ENCODE measurements at regions not wholly inside any gene's neighbourhood (a gene's known extent, or its start where the extent isn't known, plus 50 kb on each side); places are given as distances from the start of the nearest gene placed in this dataset.

DNA sequence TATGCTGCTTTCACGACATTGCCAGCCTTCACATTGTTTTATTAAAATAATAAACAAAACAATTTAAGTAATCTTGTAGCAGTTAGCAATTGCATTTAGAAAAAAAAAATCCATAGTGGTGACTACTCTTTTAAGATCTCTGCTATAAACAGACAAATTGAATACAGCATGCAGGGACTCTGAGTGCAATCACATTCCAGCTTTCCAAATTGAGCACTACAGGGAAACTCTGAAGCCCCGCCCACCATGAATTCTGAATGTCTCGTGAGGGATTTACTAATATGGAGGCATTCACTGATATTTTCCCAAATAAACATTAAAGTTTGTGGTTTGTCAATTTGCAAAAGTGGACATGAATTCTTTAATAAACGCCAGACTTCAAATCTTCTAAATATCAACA is 698.8 kb downstream of the LIG4 start:
- no peak for DNase-seq (ENCODE audit: low read depth in 2 of 2, low spot score in 1 of 2)

DNA sequence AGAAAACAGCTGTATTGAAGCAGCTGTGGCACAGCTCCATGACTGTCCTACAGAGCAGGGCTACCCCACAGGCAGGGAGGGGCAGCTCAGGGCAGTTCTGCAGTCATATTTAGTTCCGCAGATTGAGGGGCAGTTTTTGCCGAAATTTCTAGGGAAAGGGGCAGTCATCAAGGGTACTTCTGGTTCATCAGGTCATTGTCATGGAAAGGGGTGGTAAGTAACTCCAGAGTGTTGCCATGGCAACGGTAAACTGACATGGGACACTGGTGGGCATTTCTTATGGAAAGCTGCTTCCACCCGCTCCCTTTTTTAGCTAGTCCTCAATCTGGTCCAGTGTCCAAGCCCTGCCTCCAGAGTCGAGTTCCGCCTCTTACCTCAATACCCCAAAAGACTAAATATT is 702.8 kb downstream of the LIG4 start:
- no peak for DNase-seq (ENCODE audit: low read depth in 2 of 2, low spot score in 1 of 2)

DNA sequence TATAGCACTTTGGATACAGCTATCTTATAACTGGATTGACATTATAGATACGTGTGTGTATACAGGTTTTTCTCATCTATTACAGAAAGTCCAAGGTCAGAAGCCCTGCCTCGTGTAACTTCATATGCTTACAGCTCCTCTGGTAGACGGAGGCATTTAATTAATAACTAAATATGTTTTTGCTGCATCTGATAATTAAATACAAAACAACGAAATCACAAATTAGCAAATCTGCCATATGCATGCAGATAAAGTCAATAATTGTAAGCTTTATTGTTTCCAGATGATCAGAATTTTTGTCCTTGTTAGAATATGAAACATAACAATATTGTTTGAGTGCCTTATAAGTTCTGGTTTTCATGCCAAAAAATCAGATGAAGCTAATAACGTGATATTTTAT is 717.7 kb downstream of the LIG4 start:
- DNase-seq (ENCODE audit: low read depth in 2 of 2, low spot score in 1 of 2): no peak

DNA sequence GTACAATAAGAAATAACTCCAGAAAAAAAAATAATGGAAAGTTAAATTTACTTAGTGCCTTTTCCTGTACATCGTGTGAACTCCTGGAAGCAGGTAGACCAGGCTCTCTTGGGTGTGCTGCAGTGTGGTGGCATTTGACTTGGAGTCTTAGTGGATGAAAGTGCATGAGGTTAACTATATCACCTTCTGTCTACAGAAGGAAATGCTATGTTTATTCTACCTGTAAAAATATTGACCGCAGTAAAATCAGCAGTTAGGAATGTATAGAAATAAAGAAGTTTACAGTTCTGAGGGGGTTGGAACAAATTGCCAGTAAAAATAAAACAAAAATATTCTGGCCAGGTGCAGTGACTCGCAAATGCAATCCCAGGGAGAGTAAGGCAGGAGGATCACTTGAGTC is 722.1 kb downstream of the LIG4 start:
- no peak for DNase-seq (ENCODE audit: low read depth in 2 of 2, low spot score in 1 of 2)

DNA sequence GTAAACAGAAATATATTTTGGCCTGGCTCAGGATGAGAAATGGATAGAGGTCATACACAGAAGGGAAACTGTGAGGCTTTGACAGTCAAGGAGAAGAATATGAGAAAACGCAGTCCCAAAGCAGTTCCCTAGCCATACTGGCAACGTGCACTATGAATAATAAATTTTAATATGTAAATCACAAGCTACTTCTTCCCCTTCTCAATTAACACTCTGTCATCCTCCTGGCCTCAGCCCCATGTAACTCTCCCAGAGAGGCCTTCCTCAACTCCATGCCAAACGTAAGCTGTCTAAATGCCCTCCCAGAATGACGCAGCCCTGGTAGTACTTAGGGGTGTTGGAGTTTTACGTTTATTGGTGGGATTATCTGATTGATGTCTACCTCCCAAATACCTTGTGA is 732.6 kb downstream of the LIG4 start:
- DNase-seq (ENCODE audit: low read depth in 2 of 2, low spot score in 1 of 2): no peak

DNA sequence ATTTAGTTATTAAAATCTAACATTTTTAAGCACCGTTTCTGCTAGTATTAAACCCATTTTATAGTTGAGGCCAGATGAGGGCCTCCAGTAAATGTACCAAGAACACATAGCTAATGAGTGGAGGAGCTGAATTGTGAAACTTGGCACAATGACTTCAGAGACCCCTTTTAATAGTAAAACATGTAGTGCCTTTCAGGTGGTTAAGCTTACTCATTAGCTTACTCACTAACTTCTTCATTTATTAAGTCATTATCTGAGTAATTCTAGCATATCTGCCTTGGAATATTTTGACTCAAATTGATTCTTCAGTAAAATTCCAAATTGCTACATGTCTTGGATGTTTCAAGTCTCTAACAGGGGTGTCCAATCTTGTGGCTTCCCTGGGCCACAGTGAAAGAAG is 735.2 kb downstream of the LIG4 start:
- DNase-seq (ENCODE audit: low read depth in 2 of 2, low spot score in 1 of 2): no peak

DNA sequence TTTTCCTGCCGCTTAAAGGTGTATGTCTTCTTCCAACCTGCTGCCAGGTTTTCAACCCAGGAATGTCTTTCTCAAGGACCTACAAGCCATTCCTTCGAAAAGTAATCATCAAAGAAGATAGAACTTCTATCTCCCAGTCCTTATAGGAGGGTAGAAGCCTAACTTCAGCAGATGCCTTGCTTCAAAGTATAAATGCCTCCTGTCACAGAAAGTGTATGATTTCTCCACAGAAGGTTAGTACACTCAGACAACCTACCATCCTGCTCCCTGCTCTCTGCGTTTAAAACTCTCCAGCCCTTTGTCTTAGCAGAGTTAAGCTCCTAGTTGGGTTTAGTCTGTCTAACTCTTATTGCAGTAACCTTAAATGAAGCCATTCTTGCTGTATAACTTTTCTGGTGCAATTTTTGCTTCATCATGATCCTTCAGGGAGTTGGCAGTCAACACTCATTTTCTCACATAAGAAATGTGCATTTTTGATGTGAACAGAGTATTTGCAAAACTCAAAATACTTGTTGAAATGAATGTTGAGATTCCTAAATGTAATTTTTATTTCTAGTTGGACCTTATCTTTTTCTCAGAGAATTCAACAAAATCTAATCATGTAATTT is 737.5 kb downstream of the LIG4 start:
- no peak for DNase-seq (ENCODE audit: low read depth in 2 of 2, low spot score in 1 of 2)

DNA sequence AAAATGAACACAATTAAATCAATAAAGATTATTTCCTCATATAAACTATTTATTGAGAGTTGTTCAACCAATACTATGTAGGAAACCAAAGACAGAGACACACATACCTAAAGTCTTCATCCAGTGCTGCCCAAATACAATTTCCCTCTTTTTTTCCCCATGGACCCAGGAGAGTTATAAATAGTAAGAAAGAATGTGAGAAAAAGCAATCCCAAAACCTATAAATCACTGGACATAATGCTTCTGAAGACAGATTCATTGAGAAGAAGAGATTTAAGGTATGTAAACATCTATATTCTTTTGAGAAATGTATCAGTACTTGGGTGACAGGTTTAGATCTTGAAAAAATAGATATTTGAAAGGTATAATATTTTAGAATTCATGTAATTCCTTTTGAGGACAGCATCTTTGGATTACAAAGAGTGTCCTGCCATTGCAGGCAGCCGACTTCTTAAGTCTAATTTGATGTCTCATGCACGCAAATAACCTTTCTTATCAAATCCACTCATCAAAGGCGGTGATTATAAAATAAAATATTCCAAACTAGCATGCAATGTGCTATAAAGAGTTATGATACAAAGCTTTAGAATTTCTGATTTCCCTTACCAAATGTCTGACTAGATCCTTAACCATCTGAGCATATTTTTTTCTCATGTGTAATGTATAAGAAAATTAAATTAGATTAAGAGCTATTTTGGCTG is 739.4 kb downstream of the LIG4 start:
- no peak for DNase-seq (ENCODE audit: low read depth in 2 of 2, low spot score in 1 of 2)

DNA sequence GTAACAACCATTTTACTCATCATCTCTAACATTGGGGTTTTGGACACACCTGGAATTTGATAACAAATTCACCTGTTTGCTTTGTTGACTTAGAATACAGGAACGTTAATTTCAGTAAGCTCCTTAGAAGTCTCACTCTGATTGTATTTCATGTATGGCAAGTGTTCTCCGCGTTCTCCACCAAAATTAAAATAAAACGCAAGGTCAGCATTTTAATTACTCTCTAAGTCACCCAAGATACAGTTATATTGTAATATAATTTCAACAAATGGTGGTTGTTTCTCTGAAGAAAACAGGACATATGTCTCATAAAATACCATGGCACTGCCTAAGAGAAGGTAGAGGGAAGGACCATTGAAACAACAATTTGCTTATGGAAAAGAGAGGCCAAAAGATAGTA is 742.1 kb downstream of the LIG4 start:
- DNase-seq (ENCODE audit: low read depth in 2 of 2, low spot score in 1 of 2): no peak

DNA sequence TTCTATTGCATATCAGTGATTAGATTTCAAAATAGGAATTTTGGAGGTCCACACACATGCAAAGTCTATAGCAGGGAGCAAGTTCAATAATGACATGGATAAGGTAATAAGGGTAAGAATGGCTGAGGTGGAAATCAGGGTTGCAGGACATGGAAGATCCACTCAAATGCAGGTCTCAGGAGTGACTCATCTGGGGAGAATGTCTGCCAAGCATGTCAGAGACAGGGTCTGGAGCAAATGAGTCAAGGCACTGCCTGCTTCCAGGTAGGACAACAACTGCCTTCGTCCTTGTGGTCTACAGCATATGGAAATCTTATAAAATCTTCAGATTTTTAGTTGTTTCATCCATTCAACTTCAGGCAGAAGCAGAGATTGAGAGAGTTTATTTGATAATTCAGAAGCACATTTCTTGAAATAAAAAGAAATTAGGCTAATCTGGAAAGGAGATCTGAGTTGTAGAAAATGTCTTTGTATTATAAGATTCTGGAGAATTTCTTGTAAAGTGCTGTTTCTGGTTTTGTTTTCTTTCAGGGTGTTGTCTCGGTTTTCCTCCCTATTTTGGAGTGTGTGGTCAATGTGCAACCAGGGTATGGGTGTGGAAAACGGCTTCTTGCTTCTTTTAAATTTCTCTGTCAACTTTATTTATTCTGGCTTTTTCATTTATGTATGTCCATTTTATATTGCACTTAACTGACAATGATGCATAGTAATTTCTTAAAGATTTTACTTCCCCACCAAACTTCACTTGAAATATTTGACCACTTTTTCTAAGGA is 748.8 kb downstream of the LIG4 start:
- no peak for DNase-seq (ENCODE audit: low read depth in 2 of 2, low spot score in 1 of 2)

DNA sequence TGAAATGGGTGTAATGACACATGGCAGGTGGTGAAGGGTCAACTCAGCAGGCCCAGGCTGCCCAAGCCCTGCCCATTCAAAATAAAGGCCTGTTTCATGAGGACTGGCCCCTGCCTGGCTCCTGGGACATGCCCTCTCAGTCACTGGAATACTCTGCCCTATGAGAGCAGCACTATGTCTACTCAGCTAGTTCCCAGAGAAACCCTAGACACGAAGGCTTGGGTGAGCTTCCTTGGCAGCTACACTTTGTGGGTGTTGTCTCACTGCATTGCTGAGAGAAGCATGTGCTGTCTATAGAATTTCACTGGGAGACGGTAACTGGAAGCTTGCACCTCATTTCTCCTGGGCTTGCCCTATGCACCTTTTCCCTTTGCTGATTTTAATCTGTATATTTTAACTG is 752.8 kb downstream of the LIG4 start:
- no peak for DNase-seq (ENCODE audit: low read depth in 2 of 2, low spot score in 1 of 2)

DNA sequence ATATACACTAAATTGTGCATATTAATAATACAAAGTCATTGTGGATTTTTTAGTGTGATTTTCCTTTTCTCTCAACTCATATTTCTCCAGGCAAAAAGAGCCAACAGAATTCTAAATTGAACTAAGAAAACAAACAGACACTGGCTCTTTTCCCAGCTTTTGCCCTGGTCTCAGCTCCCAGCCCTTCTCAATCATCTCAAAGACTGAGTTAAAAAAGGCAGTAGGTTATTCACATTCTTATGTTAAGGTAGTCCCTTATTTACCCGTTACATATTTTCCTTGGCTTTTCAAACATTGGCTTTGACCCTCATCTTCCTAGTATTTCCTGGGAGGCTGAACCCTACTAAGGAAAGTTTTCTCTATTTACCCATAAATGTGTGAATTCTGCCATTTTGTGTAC is 753.6 kb downstream of the LIG4 start:
- DNase-seq (ENCODE audit: low read depth in 2 of 2, low spot score in 1 of 2): no peak

DNA sequence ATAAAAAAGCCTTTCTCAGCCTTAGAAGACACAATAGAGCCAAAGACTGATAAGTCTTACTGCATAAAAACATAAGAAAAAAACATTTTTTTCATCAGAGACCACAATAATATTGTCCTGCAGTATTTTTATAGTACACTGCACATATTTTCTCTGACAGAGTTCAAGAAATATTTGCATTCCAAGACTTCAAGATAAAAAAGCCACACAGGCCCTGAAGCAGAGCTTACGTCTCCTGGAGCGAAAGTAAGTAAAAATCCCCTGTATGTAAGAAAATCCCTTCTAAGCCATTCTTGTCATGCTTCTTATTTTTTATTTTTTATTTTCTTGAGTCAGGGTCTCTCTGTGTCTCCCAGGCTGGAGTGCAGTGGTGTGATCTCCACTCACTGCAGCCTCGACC is 755.9 kb downstream of the LIG4 start:
- DNase-seq (ENCODE audit: low read depth in 2 of 2, low spot score in 1 of 2): no peak

DNA sequence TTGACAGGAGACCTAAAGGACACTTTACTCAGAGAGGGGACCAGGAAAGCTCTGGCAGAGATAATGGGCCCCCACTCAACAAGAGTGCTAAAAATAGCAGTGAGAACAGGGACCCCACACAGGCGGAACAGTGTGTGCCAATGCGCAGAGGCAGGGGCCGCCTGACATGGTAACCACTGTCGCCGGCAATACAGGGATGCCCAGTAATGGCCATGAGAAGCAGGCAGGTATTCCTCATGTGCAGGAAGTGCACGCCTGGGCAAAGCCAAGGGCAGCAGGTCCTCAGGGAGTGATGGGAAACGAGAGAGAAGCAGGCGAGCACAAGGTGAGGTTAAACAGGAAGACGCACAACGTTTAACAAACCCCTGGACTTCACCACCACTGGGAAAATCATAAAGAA is 757.1 kb downstream of the LIG4 start:
- DNase-seq (ENCODE audit: low read depth in 2 of 2, low spot score in 1 of 2): no peak

DNA sequence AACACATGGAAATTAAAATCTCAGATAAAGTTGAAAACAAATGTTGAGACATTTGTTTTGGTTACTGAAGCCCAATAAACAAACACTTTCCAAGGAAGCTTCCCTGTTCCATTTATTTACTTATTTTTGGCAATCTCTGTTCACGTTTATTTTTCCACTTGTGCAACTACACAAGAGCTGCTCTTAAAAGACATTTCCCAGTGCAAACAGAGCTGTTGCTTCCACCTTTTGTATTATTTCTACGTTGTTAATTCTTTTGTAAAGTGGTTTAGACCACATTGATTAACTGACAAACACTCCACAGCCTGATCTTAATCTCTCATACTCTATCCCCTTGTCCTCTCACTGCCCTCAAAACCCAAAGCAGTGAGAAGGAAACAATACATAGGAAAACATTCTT is 757.6 kb downstream of the LIG4 start:
- no peak for DNase-seq (ENCODE audit: low read depth in 2 of 2, low spot score in 1 of 2)

DNA sequence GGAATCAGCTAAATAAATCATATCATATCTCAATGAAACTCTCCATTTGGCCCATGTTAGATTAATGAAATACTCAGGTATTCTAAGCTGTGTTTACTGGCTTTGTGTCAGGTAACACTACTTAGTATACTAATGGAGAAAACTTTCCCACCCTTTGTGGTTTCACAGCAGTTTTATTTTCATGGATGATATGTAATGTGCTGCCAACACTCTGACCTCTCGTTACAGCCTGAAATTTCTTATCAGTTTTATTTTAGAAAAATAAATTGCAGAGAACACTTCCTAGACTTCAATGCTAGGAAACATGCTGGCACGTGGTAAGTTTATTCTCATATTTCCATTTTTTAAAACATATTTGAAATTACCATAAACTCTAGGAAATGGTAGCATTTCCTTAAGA is 758.9 kb downstream of the LIG4 start:
- DNase-seq (ENCODE audit: low read depth in 2 of 2, low spot score in 1 of 2): no peak

DNA sequence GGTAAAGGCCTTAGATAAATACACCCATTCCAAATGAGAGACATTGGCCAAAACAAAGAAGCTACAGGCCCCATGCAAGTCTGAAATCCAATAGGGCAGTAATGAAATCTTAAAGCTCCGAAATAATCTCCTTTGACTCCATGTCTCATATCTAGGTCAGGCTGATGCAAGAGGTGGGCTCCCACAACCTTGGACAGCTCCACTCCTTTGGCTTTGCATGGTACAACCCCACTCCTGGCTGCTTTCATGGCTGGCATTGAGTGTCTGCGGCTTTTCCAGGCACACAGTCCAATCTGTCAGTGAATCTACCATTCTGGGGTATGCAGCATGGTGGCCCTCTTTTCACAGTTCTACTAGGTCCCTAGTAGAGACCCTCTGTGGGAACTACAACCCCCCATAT is 762.5 kb downstream of the LIG4 start:
- no peak for DNase-seq (ENCODE audit: low read depth in 2 of 2, low spot score in 1 of 2)

DNA sequence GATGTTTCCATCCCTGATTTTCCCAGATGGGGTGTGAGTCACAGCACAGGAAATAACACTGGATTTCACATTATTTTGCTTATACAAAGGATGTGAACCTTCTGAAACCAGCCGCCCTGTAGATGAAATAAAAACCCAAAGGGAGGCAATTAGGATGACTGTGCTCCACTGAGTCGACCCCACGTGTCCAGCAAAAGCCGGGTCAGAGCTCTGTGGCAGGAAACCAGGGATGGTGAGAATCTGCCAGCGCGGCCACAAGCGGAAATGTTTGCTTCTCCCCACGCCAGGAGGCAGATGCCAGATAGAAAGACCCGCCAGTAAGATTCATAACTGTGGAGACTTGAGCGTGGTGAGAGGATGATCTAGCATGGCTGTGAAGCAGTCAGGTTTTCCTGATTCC is 764.4 kb downstream of the LIG4 start:
- no peak for DNase-seq (ENCODE audit: low read depth in 2 of 2, low spot score in 1 of 2)

DNA sequence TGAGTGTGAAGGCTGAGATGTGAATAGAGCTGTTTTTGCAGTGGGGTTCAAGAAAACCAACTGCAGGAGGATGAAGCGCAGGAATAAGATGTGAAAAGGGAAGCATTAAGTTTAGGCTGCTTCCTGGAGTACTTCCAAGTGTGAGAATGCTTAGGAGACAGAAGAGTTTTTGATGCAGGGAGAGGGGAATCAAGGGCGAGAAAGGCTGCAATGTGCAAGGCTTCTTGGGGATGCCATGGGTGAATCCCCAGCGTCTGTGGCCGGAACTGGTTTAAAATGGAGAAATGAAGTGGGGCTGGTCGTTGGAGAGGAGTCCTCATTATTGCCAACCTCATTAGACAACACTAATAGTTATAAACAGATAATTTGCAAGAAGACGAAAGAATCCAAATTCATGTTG is 764.9 kb downstream of the LIG4 start:
- no peak for DNase-seq (ENCODE audit: low read depth in 2 of 2, low spot score in 1 of 2)

DNA sequence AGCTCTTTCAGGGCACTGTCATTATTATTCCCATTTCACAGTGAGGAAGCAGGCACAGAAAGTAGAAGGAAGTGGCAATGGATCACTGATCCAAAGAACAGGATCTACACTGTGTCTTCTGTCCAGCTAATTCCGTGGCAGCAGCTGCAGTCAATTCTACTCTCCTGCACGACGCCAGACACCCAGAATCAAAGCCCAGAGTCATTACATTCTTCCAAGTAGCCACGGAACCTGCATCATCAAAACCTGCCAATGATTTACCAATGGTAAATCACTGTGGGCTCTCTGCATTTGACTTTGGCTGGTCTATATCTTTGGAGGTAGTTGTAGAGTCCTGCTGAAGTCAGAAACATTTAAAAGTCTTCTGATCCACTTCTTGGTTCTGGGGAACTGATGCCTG is 767.7 kb downstream of the LIG4 start:
- DNase-seq (ENCODE audit: low read depth in 2 of 2, low spot score in 1 of 2): no peak

DNA sequence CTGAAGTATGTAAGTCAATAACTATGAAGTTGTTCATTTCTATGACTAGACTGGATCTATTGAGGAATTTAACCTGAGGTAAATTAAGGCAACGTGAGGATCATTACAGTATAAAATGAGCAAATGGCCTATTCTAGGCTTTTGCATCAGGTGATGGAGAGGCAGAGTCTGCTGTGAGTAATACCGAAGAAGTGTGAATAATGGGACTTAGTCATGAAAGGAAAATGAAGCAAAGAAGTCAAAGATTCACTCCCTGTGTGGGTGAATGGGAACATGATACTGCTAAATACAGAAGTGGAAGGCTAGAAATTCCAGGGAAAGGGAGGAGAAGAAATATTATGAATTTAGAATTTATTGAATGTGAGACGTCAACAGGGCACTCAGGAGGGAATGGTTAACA is 774.1 kb downstream of the LIG4 start:
- no peak for DNase-seq (ENCODE audit: low read depth in 2 of 2, low spot score in 1 of 2)

DNA sequence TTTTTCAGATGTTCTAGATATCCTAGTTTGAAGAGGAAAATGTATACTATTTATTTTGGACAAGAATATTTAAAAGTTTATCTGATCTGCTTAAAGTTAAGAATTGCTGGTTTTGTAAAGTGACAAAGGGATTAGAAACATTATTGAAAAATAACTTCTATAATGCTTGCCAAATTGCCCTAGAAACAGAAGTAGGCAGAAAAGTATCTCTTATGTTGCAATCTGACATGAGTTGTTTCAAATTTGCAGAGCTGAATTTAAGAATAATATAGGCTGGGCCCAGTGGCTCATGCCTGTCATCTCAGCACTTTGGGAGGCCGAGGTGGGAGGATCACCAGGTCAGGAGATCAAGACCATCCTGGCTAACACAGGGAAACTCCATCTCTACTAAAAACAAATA is 777.1 kb downstream of the LIG4 start:
- DNase-seq (ENCODE audit: low read depth in 2 of 2, low spot score in 1 of 2): no peak

DNA sequence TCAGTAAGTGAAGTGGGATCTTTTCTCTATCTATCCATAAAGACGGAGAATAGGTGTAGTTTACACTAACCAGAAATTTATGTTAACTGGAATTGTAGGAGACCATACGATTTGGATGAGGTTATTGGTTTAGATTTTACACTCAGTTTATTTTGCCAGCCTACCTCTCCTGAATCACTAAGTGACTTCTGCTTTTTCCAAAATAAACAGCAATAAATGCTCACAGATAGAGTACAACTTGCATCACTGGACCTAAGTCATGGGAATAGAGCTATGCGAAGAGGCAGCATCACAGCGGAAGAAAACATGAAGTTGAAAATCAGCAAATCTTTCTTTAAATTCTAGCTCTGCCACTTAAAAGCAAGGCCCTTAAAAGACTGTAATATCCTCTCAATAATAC is 781.0 kb downstream of the LIG4 start:
- DNase-seq (ENCODE audit: low read depth in 2 of 2, low spot score in 1 of 2): no peak
